Dermis blood vessel endothelial cell (primary cell): ENCODE measurements at regions not wholly inside any gene's neighbourhood (a gene's known extent, or its start where the extent isn't known, plus 50 kb on each side); places are given as distances from the start of the nearest gene placed in this dataset.
"Not testable (repeated sequence)": the region's sequence is repeated elsewhere in the genome, so short reads cannot be mapped to it uniquely, and the experiment has no call there.

Experiments used
- DNase-seq: peaks from one replicate; pipeline ENCODE4 v3.0.0; 2010

DNA sequence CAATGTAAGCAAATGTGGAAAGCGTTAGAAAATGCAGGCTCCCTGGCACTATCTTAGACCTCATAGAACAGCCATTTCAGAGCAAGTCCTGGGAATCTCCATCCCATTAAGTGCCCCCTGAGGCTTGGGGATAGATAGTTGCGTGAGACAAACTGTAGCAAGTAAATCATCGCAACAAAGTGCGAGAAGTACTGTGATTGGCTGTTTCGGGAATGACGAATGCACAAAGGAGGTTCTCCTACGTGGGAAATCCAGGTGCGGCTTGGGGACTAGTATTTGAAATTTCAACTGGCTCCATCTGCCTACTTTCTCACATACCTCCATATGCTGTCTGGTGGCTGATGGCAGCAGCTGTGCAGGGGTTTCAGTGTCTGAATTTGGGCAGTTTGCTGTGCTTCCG lies 84.5 kb downstream of the PLEKHG1 start:
- DNase-seq = peak; percentile 80

DNA sequence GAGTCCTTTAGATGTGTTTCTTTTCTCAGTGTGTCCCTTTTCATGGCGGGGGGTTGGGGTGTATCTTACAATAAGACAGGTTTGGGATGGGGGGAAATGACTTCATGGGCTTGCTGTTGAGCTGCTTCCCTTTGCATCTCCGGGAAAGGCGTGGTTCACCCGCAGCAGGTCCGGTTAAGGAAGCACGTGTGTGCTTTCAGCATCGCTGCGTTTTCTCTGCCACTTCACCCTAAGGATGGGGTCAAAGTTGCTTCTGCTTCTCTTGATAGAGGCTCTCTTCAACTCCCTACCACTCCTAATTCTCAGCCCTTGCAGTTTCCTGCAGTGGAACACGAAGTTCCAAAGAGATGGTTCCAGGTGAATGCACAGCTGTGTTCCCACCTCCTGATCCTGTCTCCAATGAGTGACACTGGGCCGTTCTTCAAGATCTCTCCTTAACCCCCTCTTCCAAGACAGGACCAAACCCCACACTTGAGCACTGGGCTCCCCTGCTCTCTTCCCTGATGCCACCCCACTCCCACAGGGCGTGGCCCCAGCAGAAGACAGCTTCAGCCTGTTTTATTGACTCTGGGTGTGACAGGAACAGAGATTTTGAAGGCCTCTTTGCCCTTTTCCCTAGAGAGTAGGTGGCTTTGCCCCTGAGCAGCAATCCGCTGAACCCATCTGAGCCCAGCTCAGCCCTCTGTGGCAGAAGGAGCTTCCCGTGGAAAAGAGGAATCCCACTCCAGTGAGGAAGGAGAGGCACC lies 85.2 kb downstream of the PLEKHG1 start:
- peak; percentile 89 for DNase-seq

DNA sequence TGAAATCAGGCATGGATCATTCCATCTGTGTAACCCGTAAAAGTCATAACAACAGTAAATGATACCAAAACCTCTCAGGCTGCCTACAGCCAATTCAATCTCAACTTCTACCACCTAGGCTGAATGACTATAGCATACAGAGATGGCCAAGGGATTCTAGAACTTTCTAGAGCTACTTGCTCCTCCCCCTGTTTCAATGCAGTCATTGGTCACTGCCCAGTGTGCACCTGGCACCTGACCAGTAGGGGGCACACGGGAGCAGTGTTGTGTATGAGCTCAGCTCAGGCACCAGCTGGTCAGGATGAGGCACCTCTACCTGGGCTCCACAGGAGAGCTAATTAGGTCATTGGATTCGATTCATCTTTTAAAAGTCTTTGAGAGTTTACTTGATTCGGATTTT lies 86.2 kb downstream of the PLEKHG1 start:
- DNase-seq = peak; percentile 76

DNA sequence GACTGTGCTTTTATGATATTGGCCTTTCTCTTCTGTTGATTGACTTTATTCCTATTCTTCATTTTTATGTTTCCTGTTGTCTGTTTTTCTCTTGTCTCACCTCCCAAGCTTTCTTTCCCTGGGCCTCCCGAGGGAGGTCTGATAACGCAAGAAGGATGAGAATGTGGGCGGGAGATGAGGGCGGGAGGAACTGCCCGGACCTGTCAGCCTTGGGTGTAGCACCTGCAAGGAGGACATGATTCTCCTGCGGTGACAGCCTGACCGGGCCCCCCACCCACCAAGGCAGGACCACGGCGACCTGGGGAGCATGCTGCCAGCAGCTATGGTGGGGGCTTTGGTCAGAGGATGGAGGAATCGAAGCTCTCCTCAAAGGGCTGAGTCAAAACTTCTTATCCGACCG lies 86.9 kb downstream of the PLEKHG1 start:
- DNase-seq = no peak

DNA sequence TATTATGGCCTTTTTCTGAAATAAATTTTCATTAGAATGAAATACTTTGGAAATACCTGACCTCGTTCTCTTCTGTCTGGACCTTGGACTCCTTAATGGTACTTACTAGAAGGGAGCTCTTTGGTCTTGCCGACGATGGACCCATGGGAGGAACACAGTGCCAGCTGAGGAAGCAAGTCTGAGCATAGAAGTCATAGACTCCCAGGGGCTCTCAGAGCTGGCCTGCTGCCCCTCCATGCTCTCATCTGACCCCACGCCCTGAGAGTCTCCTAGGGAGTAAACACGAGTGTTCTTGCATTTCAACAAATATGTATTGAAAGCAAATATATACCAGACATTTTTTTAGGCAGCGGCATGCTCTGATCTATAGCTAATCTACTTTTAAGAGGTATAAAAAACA lies 87.8 kb downstream of the PLEKHG1 start:
- peak; percentile 54 for DNase-seq

DNA sequence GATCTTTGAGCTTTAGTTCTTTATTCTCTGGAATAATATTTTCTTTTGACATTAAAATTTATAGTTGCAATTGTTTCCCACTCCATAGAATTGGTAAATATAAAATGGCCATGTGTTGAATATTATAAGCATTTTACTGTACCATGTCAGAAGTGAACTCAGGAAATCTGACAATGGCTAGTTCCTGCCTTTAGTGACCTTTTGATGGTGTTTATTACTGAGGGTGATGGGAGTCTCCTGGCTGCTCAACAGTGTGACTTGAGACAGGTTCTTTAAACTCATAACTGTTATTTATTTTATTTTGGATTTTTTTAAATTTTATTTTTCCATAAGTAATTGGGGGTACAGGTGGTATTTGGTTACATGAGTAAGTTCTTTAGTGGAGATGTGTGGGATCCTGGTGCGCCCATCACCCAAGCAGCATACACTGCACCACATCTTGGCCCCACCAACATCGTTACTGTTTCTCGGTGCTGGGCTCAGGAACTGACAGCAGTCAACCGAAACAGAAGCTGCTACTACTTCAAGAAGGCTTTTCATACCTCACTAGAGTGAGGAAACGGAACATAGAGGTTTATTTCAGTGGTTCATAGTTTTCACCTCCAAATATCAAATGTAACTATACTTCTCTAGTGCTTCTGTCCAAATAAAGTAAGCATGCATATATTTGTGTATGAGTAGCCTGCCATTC lies 90.4 kb downstream of the PLEKHG1 start:
- DNase-seq = peak; percentile 81

DNA sequence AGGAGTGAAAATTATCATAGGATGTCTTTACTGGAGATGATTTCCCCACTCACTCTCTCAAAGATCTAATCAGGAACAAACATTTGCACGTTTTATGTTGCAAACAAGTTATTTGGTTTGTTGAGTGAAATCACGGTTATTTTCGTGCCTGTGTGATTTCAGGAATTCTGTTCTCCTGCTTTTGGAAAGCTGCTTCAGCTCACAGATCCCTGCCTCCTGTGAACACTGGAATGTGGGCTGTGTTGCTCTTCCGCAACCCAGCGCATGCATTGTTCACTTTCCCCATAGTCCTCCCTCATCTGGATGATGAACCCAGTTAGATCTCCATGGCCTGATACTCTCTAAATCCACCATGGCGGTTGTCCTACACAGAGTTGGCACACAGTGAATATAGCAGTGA lies 91.0 kb downstream of the PLEKHG1 start:
- DNase-seq = no peak

DNA sequence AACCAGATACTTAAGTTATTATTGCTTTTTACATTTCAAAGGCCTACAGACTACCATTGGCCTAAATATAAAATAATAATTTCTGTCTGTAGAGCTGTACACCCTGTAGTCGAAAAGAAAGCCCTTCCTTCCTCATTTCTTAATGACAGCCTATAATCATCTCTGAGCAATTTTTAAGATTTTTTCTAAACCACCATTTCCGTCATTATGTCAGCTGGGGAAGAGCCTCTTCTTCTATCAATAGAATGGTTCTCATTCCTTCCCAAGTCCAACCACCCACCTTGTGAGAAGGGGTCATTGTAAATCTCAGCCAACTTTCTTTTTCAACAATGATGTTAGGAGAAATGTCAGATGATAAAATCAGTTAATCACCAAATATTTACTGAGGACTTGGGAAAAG lies 91.8 kb downstream of the PLEKHG1 start:
- no peak for DNase-seq

DNA sequence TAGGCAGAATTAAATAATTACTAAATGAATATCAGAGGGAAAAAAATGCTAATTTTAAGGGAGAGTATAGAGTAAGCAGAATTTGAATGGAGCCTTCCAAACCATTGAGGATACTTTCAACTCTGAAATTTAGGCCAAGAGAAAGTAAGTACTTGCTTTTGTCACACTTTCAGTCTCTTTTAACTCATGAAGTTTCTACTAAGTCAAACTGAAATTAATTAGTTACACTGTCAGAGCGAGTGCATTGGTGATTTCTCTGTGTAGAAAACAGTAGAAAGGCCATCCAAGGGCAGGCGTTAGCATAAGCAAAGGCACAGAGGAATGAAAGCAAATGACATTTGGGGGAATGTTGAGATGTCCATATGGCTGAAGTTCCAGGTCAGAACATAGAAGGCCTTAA lies 92.9 kb downstream of the PLEKHG1 start:
- no peak for DNase-seq

DNA sequence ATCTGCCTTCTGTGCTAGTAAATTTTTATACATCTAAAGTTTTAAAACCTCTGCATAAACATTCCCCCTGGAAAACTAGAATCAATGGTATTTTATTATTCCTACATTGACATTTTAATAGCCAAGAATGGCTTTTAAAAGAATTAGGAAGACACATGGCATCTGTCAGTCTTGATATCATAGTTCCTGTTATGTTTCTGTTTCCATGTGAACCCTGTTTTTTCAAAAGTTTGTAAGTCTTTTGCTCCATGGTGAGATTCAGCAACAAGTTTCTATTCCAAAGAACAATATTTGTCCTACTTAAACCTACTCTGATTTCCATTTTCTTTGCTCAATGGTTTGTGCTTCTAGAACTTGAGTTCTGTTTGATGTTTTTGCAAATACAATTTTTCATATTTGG lies 95.2 kb downstream of the PLEKHG1 start:
- DNase-seq = peak; percentile 54

DNA sequence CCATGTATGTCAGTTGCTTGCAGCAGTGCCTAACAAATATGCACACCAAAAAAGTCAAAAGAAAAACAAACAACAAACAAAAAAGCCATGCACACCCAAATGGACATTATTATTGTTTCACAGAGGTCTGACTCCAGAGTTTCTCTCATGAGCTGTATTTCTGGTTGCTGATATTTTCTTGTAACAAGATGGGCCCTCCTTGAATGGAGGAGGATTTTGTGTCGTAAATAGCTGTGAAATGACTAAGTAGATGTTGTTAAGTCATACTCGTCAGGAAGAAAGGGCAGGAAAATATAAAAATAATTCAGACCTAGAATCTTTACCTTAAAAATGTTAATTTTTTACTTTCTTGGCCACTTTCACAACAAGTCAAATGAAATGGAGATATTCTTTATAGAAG lies 96.0 kb downstream of the PLEKHG1 start:
- DNase-seq = no peak

DNA sequence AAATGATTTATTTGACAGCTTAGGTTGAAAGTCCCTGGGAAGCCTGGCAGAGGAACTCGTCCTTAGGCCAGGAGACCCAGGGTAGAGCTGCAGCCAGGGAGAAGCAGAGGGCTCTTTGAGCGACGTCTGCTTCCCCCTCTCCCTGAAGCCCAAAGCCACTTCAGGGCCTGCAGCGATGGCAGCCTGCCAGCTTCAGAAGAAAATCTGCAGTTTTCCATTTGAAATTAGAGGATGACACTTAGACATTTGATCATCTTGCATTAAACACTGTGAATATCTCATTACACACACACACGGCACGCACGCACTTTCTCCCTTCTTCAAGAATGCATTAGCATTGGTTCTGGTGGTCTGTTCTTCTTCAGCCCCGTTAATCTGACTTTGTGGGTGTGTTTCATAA lies 96.5 kb downstream of the PLEKHG1 start:
- DNase-seq = no peak

DNA sequence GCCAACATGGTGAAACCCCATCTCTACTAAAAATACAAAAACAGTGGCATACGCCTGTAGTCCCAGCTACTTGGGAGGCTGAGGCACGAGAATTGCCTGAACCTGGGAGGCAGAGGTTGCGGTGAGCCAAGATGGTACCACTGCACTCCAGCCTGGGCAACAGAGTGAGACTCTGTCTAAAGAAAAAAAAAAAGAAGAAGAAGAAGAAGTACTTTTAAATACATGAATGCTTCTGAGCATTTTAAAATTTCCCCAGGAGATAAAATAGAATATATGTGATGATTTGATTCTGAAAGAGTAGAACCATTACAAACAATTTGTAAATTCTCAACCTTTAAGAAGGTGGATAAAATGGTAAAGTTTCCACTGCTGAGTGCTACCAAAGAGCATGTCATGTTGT lies 97.2 kb downstream of the PLEKHG1 start:
- DNase-seq = not testable (repeated sequence)

DNA sequence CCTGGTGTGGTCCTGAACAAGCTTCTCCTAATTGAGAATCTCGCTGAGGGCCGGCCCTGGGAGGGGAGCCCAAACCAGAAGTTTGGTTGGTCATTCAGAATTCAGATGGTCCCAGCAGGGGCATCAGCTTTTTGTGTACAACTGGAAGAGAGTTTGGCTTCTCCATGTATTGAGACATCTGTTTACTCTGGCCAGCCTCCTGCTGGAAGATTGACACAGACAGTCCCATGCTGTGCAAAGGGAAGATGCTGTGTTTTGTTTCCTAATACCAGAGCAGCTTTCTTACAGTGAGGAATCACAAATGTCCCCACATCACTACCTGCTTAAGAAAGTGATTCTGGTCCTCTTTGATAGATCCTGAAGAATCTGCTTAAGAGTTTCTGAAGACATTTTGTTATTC lies 97.8 kb downstream of the PLEKHG1 start:
- DNase-seq = no peak

DNA sequence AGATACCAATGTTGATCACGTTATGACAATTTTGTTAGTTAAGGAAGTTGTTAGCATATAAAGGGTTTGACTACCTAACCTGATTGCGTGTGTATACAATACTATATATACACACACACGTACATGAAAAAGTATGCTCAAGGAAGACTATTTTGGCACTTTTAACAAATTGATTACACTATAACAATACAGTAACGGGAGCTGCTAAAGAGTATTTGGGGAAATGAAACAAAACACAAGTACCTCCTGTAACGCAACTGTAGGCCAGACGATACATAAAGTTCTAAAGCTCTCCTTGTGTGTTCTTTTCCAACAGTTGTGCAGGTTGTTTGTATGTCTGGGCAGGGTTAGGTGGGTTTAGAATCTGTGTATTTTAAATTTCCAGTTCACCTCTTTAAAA lies 98.7 kb downstream of the PLEKHG1 start:
- DNase-seq = no peak

DNA sequence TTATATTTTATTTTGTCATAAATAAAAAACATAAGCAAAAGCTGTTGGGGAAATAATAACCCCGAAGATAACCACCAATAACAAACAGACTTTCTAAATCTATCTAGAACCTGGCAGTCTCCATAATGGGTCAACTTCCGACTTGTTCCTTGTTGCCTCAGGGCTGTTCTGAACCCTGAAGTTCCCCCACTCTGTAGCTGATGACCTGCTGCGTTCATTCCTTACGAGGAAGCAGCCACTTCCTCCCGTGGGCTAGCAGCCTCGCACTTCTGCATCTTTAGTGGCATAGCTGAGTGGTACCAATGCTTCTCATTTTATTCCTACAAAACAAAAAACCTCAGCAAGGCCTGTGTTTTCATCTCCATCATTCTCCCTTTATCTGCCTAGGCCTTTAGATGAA lies 103.0 kb downstream of the PLEKHG1 start:
- DNase-seq = no peak

DNA sequence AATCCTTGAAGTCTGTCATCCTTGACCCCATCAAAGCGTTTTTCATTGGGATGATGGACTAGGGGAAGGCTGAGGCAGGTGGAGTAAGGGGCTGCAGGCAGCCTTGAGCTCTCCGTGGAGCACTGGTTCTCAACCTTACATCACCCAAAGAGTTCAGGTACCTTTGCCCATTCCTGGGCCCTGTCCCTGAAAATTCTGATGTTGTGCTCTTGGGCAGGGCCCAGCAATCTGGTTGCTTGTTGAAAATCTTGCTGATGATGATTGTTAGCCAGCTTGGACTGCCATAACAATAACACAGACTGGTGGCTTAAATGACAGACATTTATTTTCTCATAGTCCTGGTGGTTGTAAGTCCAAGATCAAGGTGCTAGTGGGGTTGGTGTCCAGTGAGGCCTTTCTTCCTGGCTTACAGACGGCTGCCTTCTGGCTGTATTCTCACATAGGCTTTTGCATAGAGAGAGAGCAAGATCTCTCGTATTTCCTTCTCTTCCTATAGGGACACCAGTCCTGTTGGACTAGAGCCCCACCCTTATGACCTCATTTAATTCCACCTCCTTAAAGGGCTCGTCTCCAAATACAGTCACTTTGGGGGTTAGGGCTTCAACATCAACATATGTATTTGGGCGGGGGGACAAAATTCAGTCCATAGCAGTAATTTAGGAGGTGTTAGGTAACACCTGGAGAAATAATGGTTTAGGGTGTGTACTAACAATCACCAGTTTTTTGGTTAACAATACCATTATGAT lies 104.9 kb downstream of the PLEKHG1 start:
- no peak for DNase-seq

DNA sequence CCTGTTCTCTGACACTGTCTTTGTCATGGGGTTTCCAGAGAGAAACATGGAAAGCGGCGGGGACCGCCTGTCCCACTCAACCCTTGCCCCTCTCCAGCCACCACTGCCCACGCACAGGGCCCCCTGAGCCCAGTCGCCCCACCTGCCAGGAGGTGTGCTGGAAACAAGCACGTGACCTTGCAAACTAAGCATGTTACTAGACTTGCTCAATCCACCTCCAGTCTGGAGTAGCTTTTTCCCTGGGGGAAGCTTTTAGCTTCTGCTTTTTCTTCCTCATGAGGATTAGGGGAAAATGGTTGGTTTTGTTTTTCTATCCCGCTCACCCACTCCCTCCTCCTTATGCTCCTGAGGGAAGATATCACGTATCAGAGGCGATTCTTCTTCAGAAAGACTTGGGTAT lies 105.7 kb downstream of the PLEKHG1 start:
- no peak for DNase-seq

DNA sequence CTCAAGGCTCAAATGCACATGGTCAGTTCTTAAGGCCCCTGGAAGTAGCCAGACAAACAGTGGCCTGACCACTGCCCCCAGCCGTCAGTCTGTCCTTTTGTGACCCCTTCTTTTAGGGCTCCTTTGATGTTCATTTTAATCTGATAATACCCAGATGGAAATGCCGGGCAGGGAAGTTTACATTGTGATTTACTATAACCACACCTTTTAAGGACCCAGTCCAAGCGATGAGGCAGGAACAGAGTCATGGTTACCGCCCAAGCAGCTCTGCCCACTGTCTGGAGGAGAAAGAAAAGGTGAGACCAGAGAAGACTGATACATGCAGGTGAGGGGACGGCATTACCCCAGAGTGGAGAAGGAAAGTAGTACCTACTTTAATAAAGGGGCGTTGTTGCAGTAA lies 110.6 kb downstream of the PLEKHG1 start:
- no peak for DNase-seq

DNA sequence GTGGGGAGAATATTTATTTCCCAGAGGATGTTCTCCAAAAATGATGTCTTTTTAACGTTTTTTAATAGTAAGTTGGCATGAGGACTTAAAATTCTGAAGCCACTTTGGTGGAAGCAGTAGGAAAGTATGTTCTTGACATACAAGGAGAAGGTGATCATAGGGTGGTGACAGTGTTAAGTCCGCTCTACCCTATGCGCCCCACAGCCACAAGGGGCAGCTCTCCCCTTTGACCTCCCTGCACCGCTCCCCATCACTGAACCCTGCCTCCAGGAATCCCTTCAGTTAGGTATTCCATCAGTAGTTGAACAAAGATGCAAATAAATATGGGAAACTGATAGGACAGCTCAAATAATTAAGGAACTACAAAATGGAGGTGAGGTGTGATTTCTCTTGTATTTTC lies 111.4 kb downstream of the PLEKHG1 start:
- no peak for DNase-seq

DNA sequence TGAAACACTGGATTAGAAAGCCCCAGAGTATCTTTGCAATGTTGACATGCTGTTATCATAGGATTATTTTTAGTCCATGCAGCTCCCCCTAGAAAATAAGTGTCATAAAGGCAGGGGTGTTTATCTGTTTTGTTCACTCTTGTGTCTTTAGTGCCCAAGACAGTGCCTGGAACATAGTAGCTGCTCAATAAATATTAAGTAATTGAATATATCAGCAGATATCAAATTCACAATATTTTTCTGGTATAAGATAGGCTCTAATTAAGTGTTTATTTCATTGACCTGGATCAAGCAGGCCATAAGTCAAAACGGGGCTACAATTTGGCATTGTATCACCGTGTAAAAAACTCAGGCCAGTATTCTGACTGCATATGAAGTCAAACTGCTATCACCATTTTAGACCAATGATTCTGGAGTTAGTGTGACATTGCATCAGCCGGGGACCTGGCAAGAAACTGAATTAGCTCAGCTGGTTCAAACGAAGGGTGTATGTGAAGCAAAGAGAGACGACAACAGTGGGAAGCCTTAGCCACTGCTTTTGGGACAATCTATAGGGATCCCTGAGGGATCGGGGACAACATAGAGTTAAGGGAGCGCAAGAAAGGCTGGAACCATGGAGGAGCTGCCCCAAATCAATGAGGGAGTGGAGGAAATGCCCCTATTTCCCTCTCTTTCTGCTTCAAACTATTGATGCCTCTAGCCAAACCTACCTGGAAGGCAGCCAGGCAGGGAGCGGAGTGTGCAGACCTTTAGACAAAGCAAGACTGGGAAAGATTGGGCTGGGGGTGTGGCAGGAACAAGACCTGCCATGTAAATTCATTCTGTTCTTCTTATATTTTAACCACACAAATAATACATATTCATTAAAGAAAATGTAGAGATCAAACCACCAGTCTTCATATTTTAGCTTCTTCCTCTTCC lies 112.2 kb downstream of the PLEKHG1 start:
- peak; percentile 43 for DNase-seq

DNA sequence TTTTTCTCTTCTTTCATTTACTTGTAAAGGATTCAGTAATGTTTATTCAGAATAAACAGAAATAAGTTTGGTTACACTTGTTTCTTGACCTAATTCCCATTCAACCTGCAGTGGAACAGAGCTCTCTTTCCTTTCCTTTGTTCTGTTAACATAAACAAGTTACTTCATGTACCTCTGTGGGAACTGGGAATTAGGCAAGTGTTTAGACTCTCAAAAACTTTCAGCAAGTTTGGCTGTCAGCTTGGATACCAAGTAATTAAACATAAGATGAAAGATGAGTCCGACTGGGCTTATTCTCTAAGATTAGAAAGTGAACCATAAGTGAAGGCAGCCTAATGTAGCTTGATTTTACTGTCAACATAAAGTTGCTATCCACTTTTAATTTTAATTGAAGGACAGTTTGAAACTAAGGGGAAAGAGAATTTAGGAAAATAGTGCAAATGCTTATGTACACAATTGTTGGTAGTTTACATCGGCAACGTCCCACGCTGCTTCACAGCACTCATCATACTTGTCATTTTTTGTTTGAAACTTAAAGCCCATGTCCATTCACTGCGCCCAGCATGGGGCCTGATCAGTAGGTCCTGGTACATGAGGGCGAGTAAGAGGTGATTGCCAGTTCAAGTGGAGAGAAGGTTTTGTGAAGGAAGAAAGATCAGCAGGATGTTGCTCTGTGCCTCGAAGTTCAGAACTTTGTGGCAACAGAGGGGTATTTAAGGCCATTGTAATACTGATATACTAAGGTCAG lies 113.0 kb downstream of the PLEKHG1 start:
- peak; percentile 49 for DNase-seq
